GM18499 (cell line): ENCODE measurements at regions not wholly inside any gene's neighbourhood (a gene's known extent, or its start where the extent isn't known, plus 50 kb on each side); places are given as distances from the start of the nearest gene placed in this dataset.

Source experiments
- ATAC-seq: cut with Tn5 transposase; IDR thresholded peaks from one replicate; pipeline ENCODE4 v1.9.1; 2021; ENCODE audit warnings: moderate number of reproducible peaks; ENCODE audit not compliant: insufficient read depth, unreplicated experiment

GRCh38 chr15:98369081-98369716 lies 279.1 kb upstream of the IGF1R start:
- ATAC-seq = no peak

GRCh38 chr15:98375513-98376340 lies 272.6 kb upstream of the IGF1R start:
- ATAC-seq = no peak

GRCh38 chr15:98380721-98381120 lies 267.6 kb upstream of the IGF1R start:
- no peak for ATAC-seq

GRCh38 chr15:98381446-98381845 lies 266.9 kb upstream of the IGF1R start:
- ATAC-seq = no peak

- ATAC-seq = no peak
Observed at GRCh38 chr15:98382139-98382538, 266.2 kb upstream of the IGF1R start.

- ATAC-seq = no peak
Observed at GRCh38 chr15:98383571-98383970, 264.8 kb upstream of the IGF1R start.

- no peak for ATAC-seq
Observed at GRCh38 chr15:98384328-98385029, 263.9 kb upstream of the IGF1R start.

GRCh38 chr15:98385752-98386381 lies 262.5 kb upstream of the IGF1R start:
- no peak for ATAC-seq

GRCh38 chr15:98386561-98386960 lies 261.8 kb upstream of the IGF1R start:
- no peak for ATAC-seq

- ATAC-seq = no peak
Observed at GRCh38 chr15:98387866-98388265, 260.5 kb upstream of the IGF1R start.

- ATAC-seq = no peak
Observed at GRCh38 chr15:98390946-98391530, 257.3 kb upstream of the IGF1R start.

- ATAC-seq = no peak
Observed at GRCh38 chr15:98391568-98391967, 256.8 kb upstream of the IGF1R start.

GRCh38 chr15:98393471-98393870 lies 254.9 kb upstream of the IGF1R start:
- ATAC-seq = no peak

- no peak for ATAC-seq
Observed at GRCh38 chr15:98394546-98394945, 253.8 kb upstream of the IGF1R start.

- ATAC-seq = no peak
Observed at GRCh38 chr15:98395974-98396610, 252.2 kb upstream of the IGF1R start.

GRCh38 chr15:98397419-98397818 lies 250.9 kb upstream of the IGF1R start:
- ATAC-seq = no peak

- no peak for ATAC-seq
Observed at GRCh38 chr15:98398056-98398455, 250.3 kb upstream of the IGF1R start.

GRCh38 chr15:98398886-98399285 lies 249.5 kb upstream of the IGF1R start:
- no peak for ATAC-seq

GRCh38 chr15:98400120-98400519 lies 248.2 kb upstream of the IGF1R start:
- no peak for ATAC-seq

GRCh38 chr15:98401029-98401428 lies 247.3 kb upstream of the IGF1R start:
- no peak for ATAC-seq
